ENCODE measurements at regions not wholly inside any gene's neighbourhood (a gene's known extent, or its start where the extent isn't known, plus 50 kb on each side); places are given as distances from the start of the nearest gene placed in this dataset.
A peak's percentile ranks its signal among the peaks of the same experiment; 100 is the strongest.

- H3K9me3 ChIP-seq (ENCODE audit: low read length) = peaks cover 11% of the 10 kb centered on the region; the same call in 1 of the 2 replicates
- DNase-seq (no peak), ATAC-seq (no peak)
- CTCF ChIA-PET = no interaction called here
- no TSS peak for BruUV-seq (replicated peaks)
- H4K20me1 ChIP-seq (ENCODE audit: low read length) = no peaks in the 10 kb centered on the region
- H3K79me2 ChIP-seq (ENCODE audit: low read length) = no peaks in the 10 kb centered on the region
- H2AFZ ChIP-seq (ENCODE audit: low read length) = peak overlapping the region; percentile 27; the same call in 1 of the 2 replicates
- H3F3A ChIP-seq (ENCODE audit: low read length, unreplicated experiment) = no peaks in the 10 kb centered on the region
- no peaks in the 10 kb centered on the region for H3K9me2 ChIP-seq (replicated peaks; ENCODE audit: low read length)
- H3K4me3 ChIP-seq (ENCODE audit: low read length) = no peak overlapping the region
- intact Hi-C loops (cut with micrococcal nuclease) = no loop called here
- TF ChIP-seq EZH2 (IDR thresholded peaks at IDR 0.05; ENCODE audit: low read length, unreplicated experiment) (no peak), EZH2phosphoT487 (IDR thresholded peaks at IDR 0.05; ENCODE audit: borderline replicate concordance, low read length) (no peak)
- H3K4me2 ChIP-seq (ENCODE audit: low read length) = no peak overlapping the region
- H3K36me3 ChIP-seq (ENCODE audit: low read depth, low read length) = no peaks in the 10 kb centered on the region
- no peak overlapping the region for H3K27ac ChIP-seq (ENCODE audit: low read length)
- H3K27me3 ChIP-seq (ENCODE audit: low read length) = no peaks in the 10 kb centered on the region
- H3K4me1 ChIP-seq (ENCODE audit: insufficient read depth, low read length) = 0 out of 2 replicates have a peak, but pooled peaks cover 4% of the 10 kb centered on the region
- H3K9ac ChIP-seq (ENCODE audit: low read length) = no peak overlapping the region
- POLR2A ChIA-PET (ENCODE audit: unreplicated experiment) = no interaction called here
These were observed 169.7 kb downstream of the NPR3 start for GRCh38 chr5:32880796-32881195.

- H4K20me1 ChIP-seq (ENCODE audit: low read length) = no peaks in the 10 kb centered on the region
- no TSS peak for BruUV-seq (replicated peaks)
- POLR2A ChIA-PET (ENCODE audit: unreplicated experiment) = no interaction called here
- H3K27ac ChIP-seq (ENCODE audit: low read length) = peak overlapping the region; percentile 51
- ATAC-seq = peak; percentile 96
- CTCF ChIA-PET = no interaction called here
- H3K9me2 ChIP-seq (replicated peaks; ENCODE audit: low read length) = no peaks in the 10 kb centered on the region
- H3K4me3 ChIP-seq (ENCODE audit: low read length) = no peak overlapping the region
- H3K4me2 ChIP-seq (ENCODE audit: low read length) = no peak overlapping the region
- H2AFZ ChIP-seq (ENCODE audit: low read length) = no peak overlapping the region
- H3K79me2 ChIP-seq (ENCODE audit: low read length) = no peaks in the 10 kb centered on the region
- H3K4me1 ChIP-seq (ENCODE audit: insufficient read depth, low read length) = peaks cover 14% of the 10 kb centered on the region
- H3F3A ChIP-seq (ENCODE audit: low read length, unreplicated experiment) = no peaks in the 10 kb centered on the region
- TF ChIP-seq CTCF (conservative IDR thresholded peaks at IDR 0.05; ENCODE audit: low read depth, low read length) = no peak
- no peak for TF ChIP-seq EZH2 (IDR thresholded peaks at IDR 0.05; ENCODE audit: low read length, unreplicated experiment)
- no peak for TF ChIP-seq EZH2phosphoT487 (IDR thresholded peaks at IDR 0.05; ENCODE audit: borderline replicate concordance, low read length)
- peaks cover 11% of the 10 kb centered on the region; the same call in 1 of the 2 replicates for H3K9me3 ChIP-seq (ENCODE audit: low read length)
- H3K27me3 ChIP-seq (ENCODE audit: low read length) = no peaks in the 10 kb centered on the region
- intact Hi-C loops (cut with micrococcal nuclease) = no loop called here
- H3K36me3 ChIP-seq (ENCODE audit: low read depth, low read length) = no peaks in the 10 kb centered on the region
- no peak overlapping the region for H3K9ac ChIP-seq (ENCODE audit: low read length)
- peak; percentile 81 for DNase-seq
These were observed 176.3 kb downstream of the NPR3 start for GRCh38 chr5:32887390-32887789.

GRCh38 chr5:32889078-32889477 is 178.0 kb downstream of the NPR3 start:
- CTCF ChIA-PET = no interaction called here
- intact Hi-C loops (cut with micrococcal nuclease) = no loop called here

More at GRCh38 chr5:32889078-32889477, 178.0 kb downstream of the NPR3 start:
- POLR2A ChIA-PET (ENCODE audit: unreplicated experiment) = no interaction called here
- Histone ChIP-seq H3K4me1 (ENCODE audit: insufficient read depth, low read length) (peaks cover 14% of the 10 kb centered on the region), H2AFZ (ENCODE audit: low read length) (no peak overlapping the region), H4K20me1 (ENCODE audit: low read length) (no peaks in the 10 kb centered on the region), H3K27ac (ENCODE audit: low read length) (no peak overlapping the region), H3K9me2 (replicated peaks; ENCODE audit: low read length) (no peaks in the 10 kb centered on the region), H3F3A (ENCODE audit: low read length, unreplicated experiment) (no peaks in the 10 kb centered on the region), H3K79me2 (ENCODE audit: low read length) (no peaks in the 10 kb centered on the region), H3K4me3 (ENCODE audit: low read length) (no peak overlapping the region), H3K9ac (ENCODE audit: low read length) (no peak overlapping the region), H3K9me3 (ENCODE audit: low read length) (0 out of 2 replicates have a peak, but pooled peaks cover under 1% of the 10 kb centered on the region), H3K36me3 (ENCODE audit: low read depth, low read length) (no peaks in the 10 kb centered on the region), H3K4me2 (ENCODE audit: low read length) (no peak overlapping the region), H3K27me3 (ENCODE audit: low read length) (no peaks in the 10 kb centered on the region)
- DNase-seq (no peak), ATAC-seq (no peak)
- no peak for TF ChIP-seq CTCF (conservative IDR thresholded peaks at IDR 0.05; ENCODE audit: low read depth, low read length)
- no peak for TF ChIP-seq EZH2 (IDR thresholded peaks at IDR 0.05; ENCODE audit: low read length, unreplicated experiment)
- TF ChIP-seq EZH2phosphoT487 (IDR thresholded peaks at IDR 0.05; ENCODE audit: borderline replicate concordance, low read length) = no peak
- no TSS peak for BruUV-seq (replicated peaks)

All from PC-3 (cell line).